COLO668 (cell line): ENCODE measurements at regions not wholly inside any gene's neighbourhood (a gene's known extent, or its start where the extent isn't known, plus 50 kb on each side); places are given as distances from the start of the nearest gene placed in this dataset.
A peak's percentile ranks its signal among the peaks of the same experiment; 100 is the strongest.

Source experiments
- DNase-seq: peaks from one replicate; lab custom pipeline; 2025; ENCODE audit not compliant: unreplicated experiment; lab: John Stamatoyannopoulos, UW

- DNase-seq: no peak
These were observed 73.9 kb upstream of the CAPRIN2 start for GRCh38 chr12:30828686-30829085.

- DNase-seq: no peak
These were observed 72.6 kb upstream of the CAPRIN2 start for GRCh38 chr12:30827101-30828066.

- no peak for DNase-seq
These were observed 71.5 kb upstream of the CAPRIN2 start for GRCh38 chr12:30826276-30826675.

GRCh38 chr12:30825341-30825740, 70.6 kb upstream of the CAPRIN2 start:
- DNase-seq: no peak

- no peak for DNase-seq
These were observed 69.6 kb upstream of the CAPRIN2 start for GRCh38 chr12:30824311-30824710.

- DNase-seq: peak; percentile 4
These were observed 69.0 kb upstream of the CAPRIN2 start for GRCh38 chr12:30823764-30824163.

- DNase-seq: peak; percentile 33
These were observed 68.5 kb upstream of the CAPRIN2 start for GRCh38 chr12:30823156-30823699.

- peak; percentile 75 for DNase-seq
These were observed 67.8 kb upstream of the CAPRIN2 start for GRCh38 chr12:30822385-30823155.

- DNase-seq: no peak
These were observed 65.7 kb upstream of the CAPRIN2 start for GRCh38 chr12:30820406-30820946.

GRCh38 chr12:30818562-30818961, 63.8 kb upstream of the CAPRIN2 start:
- no peak for DNase-seq

GRCh38 chr12:30816742-30817465, 62.2 kb upstream of the CAPRIN2 start:
- DNase-seq: no peak

GRCh38 chr12:30814295-30814655, 59.5 kb upstream of the CAPRIN2 start:
- DNase-seq: no peak

- no peak for DNase-seq
These were observed 59.0 kb upstream of the CAPRIN2 start for GRCh38 chr12:30813525-30814294.

GRCh38 chr12:30811966-30812365, 57.2 kb upstream of the CAPRIN2 start:
- DNase-seq: no peak

- DNase-seq: no peak
These were observed 56.2 kb upstream of the CAPRIN2 start for GRCh38 chr12:30810918-30811317.

- DNase-seq: no peak
These were observed 52.9 kb upstream of the CAPRIN2 start for GRCh38 chr12:30807695-30808034.

GRCh38 chr12:30806989-30807694, 52.4 kb upstream of the CAPRIN2 start:
- peak; percentile 12 for DNase-seq

GRCh38 chr12:30805959-30806358, 51.2 kb upstream of the CAPRIN2 start:
- DNase-seq: no peak
